ENCODE measurements at regions not wholly inside any gene's neighbourhood (a gene's known extent, or its start where the extent isn't known, plus 50 kb on each side); places are given as distances from the start of the nearest gene placed in this dataset.

GRCh38 chr4:1562371-1562770 lies 121.7 kb downstream of the FAM53A start:
- DNase-seq (ENCODE audit: extremely low read depth in 1 of 4, low spot score in 3 of 4) (no peak), ATAC-seq (no peak), FAIRE-seq (no peak)
- Histone ChIP-seq H3K9ac (ENCODE audit: insufficient read depth in 1 of 2, low read depth in 2 of 2, low read length in 2 of 2) (peak overlapping the region in 1 of 2 experiments; percentile 64; a peak in 2 of 4 replicates), H3K36me3 (ENCODE audit: control insufficient read depth, insufficient read depth, low read length) (no peaks in the 10 kb centered on the region), H3K79me2 (ENCODE audit: control insufficient read depth, insufficient read depth, low read length) (no peaks in the 10 kb centered on the region), H3K4me3 (no peak overlapping the region), H3K9me1 (ENCODE audit: control insufficient read depth, insufficient read depth, low read length) (peaks cover 2% of the 10 kb centered on the region), H4K20me1 (replicated peaks; ENCODE audit: control insufficient read depth, insufficient read depth, low read length) (peaks cover 27% of the 10 kb centered on the region), H3K4me1 (replicated peaks in 1 of 2; ENCODE audit: control insufficient read depth in 2 of 2, insufficient read depth in 2 of 2, low read length in 2 of 2) (peaks cover 0 to 62% of the 10 kb centered on the region in 2 experiments; a peak in 3 of 5 replicates), H3K27ac (ENCODE audit: extremely low read depth, low read depth, low read length) (no peak overlapping the region), H3K4me2 (ENCODE audit: insufficient read depth, low read length) (no peak overlapping the region), H3K9me3 (replicated peaks; ENCODE audit: control insufficient read depth, insufficient read depth, low read depth, low read length) (no peaks in the 10 kb centered on the region), H2AFZ (ENCODE audit: low read depth, low read length) (no peak overlapping the region), H3K27me3 (ENCODE audit: control insufficient read depth in 2 of 2, insufficient read depth in 2 of 2, low read length in 2 of 2) (peaks cover 50 to 58% of the 10 kb centered on the region in 2 experiments)
- no TSS peak for BruUV-seq (replicated peaks)
- TF ChIP-seq POLR3G (IDR thresholded peaks at IDR 0.05; ENCODE audit: extremely low read depth, insufficient read length, insufficient replicate concordance) (no peak), ZNF3 (CRISPR knock-in tag; IDR thresholded peaks at IDR 0.05) (no peak)
- in situ Hi-C loops (cut with MboI) (no loop called here), intact Hi-C loops (cut with micrococcal nuclease) (no loop called here)
- ChIA-PET POLR2A (no interaction called here), CTCF (ENCODE audit: low intra/inter-chr PET ratio) (no interaction called here)
- 2% methylated on average over 19 of the region's 19 CpGs for WGBS (ENCODE audit: insufficient coverage, low coverage, missing lambda C conversion rate)

- WGBS (ENCODE audit: insufficient coverage, low coverage, missing lambda C conversion rate): 3% methylated on average over 20 of the region's 26 CpGs
- H2AFZ ChIP-seq (ENCODE audit: low read depth, low read length): no peak overlapping the region
- CTCF ChIA-PET (ENCODE audit: low intra/inter-chr PET ratio): no interaction called here
- H3K4me1 ChIP-seq (replicated peaks in 1 of 2; ENCODE audit: control insufficient read depth in 2 of 2, insufficient read depth in 2 of 2, low read length in 2 of 2): peaks cover 0 to 58% of the 10 kb centered on the region in 2 experiments; a peak in 2 of 5 replicates
- H3K9me1 ChIP-seq (ENCODE audit: control insufficient read depth, insufficient read depth, low read length): peaks cover 2% of the 10 kb centered on the region
- H3K9ac ChIP-seq (ENCODE audit: insufficient read depth in 1 of 2, low read depth in 2 of 2, low read length in 2 of 2): peak overlapping the region in 1 of 2 experiments; percentile 20; a peak in 2 of 4 replicates
- DNase-seq (ENCODE audit: extremely low read depth in 1 of 4, low spot score in 3 of 4) (no peak), FAIRE-seq (no peak), ATAC-seq (no peak)
- H3K36me3 ChIP-seq (ENCODE audit: control insufficient read depth, insufficient read depth, low read length): no peaks in the 10 kb centered on the region
- intact Hi-C loops (cut with micrococcal nuclease) (no loop called here), in situ Hi-C loops (cut with MboI) (no loop called here)
- H3K27ac ChIP-seq (ENCODE audit: extremely low read depth, low read depth, low read length): no peak overlapping the region
- no peak overlapping the region for H3K4me3 ChIP-seq
- H4K20me1 ChIP-seq (replicated peaks; ENCODE audit: control insufficient read depth, insufficient read depth, low read length): peaks cover 23% of the 10 kb centered on the region
- BruUV-seq (replicated peaks): no TSS peak
- no peaks in the 10 kb centered on the region for H3K9me3 ChIP-seq (replicated peaks; ENCODE audit: control insufficient read depth, insufficient read depth, low read depth, low read length)
- no peaks in the 10 kb centered on the region for H3K79me2 ChIP-seq (ENCODE audit: control insufficient read depth, insufficient read depth, low read length)
- TF ChIP-seq MAX (CRISPR knock-in tag; IDR thresholded peaks at IDR 0.05): peak; percentile 45
- no peak for TF ChIP-seq CXXC5 (CRISPR knock-in tag; IDR thresholded peaks at IDR 0.05)
- 0 out of 2 replicates have a peak, but pooled peaks have one; percentile 11 for TF ChIP-seq STAG1 (CRISPR knock-in tag; IDR thresholded peaks at IDR 0.05; ENCODE audit: borderline replicate concordance)
- no peak for TF ChIP-seq THRAP3 (IDR thresholded peaks at IDR 0.05; ENCODE audit: borderline replicate concordance)
- POLR2A ChIA-PET: no interaction called here
- H3K4me2 ChIP-seq (ENCODE audit: insufficient read depth, low read length): no peak overlapping the region
- H3K27me3 ChIP-seq (ENCODE audit: control insufficient read depth in 2 of 2, insufficient read depth in 2 of 2, low read length in 2 of 2): peaks cover 56 to 65% of the 10 kb centered on the region in 2 experiments
Observed at GRCh38 chr4:1561286-1561990, 122.7 kb downstream of the FAM53A start.

Data from K562 (cell line).